ENCODE measurements at regions not wholly inside any gene's neighbourhood (a gene's known extent, or its start where the extent isn't known, plus 50 kb on each side); places are given as distances from the start of the nearest gene placed in this dataset.
A peak's percentile ranks its signal among the peaks of the same experiment; 100 is the strongest.

DNA sequence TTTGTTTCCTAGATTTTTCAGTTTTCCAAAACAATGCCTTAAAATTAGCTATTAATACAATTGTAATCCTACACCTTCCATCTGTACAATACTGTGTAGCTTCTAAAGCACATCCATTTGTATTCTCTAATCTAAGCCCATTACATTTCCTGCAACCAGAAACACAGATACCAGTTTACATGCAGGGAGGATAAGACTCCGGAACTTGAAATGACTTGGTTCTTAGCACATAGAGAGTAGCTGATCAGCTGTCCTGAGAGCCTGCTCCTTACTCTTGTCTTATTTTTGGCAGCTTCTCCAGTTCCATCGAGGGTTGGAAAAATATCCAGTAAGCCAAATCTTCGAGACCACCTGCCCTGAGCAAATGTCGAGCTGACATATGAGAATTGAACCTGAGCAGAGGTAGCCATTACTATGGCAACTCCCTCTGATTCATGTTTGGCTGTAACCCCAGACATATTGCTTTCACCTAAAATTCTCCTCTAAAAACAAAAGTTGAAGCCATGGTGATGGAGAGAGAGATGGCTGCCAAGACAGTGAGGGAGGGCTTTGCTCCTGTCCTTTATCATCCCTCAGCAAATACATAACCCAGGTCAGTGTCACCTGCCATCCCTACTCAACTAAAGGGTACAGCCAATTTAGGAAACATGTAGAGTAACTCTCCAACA is 542.8 kb downstream of the IRS1 start:
- no peak for DNase-seq (ENCODE audit: low spot score)
- Mint-ChIP-seq H3K4me1 (ENCODE audit: low read depth) (no peaks in the 10 kb centered on the region), H3K36me3 (ENCODE audit: low read depth) (no peaks in the 10 kb centered on the region), H3K27me3 (ENCODE audit: low read depth) (no peaks in the 10 kb centered on the region), H3K9me3 (no peaks in the 10 kb centered on the region), H3K4me3 (ENCODE audit: low read depth) (no peak overlapping the region), H3K27ac (no peak overlapping the region)
- intact Hi-C loops (cut with micrococcal nuclease) = no loop called here

DNA sequence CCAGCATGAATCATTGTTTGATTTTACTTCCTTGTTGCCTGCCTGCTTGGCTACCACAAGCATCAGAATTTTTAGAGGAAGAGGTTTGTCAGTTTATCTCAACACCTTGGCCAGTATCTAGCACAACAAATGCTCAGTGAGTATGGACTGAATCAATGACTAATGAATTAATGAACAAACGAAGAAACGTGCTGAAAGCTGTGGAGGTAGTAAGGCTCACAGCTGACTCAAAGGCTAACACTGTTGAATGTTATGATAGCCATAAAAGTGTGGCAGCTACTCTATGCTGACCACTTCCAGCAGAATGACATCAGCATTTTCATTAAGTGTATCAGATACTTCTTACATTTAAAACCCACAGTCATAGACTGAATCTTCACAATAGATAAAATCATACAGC is 543.4 kb downstream of the IRS1 start:
- Mint-ChIP-seq H3K36me3 (ENCODE audit: low read depth) (no peaks in the 10 kb centered on the region), H3K27ac (no peak overlapping the region), H3K9me3 (no peaks in the 10 kb centered on the region), H3K4me3 (ENCODE audit: low read depth) (no peak overlapping the region), H3K27me3 (ENCODE audit: low read depth) (no peaks in the 10 kb centered on the region), H3K4me1 (ENCODE audit: low read depth) (no peaks in the 10 kb centered on the region)
- DNase-seq (ENCODE audit: low spot score) = no peak
- intact Hi-C loops (cut with micrococcal nuclease) = no loop called here

DNA sequence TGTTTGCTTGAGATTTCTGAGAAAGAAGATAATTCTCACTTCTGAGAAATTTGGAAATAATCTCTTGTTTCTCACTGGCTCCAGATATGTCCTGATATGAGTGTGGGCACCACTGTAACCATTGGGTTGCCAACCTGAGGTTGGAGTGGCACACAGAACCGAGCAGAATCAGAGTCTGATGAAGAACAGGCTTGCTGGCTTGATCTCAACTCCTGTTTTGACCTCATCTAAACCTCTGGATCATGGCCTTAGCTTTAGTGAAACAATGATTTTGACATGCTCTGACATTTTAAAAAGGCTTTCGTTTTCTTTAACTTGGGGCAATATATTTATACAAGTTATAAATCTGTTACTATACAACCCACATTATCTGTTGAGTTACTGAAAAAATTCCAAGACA is 548.0 kb downstream of the IRS1 start:
- H3K27me3 Mint-ChIP-seq (ENCODE audit: low read depth) = no peaks in the 10 kb centered on the region
- H3K27ac Mint-ChIP-seq = no peak overlapping the region
- H3K36me3 Mint-ChIP-seq (ENCODE audit: low read depth) = no peaks in the 10 kb centered on the region
- no peaks in the 10 kb centered on the region for H3K4me1 Mint-ChIP-seq (ENCODE audit: low read depth)
- intact Hi-C loops (cut with micrococcal nuclease) = no loop called here
- H3K9me3 Mint-ChIP-seq = no peaks in the 10 kb centered on the region
- no peak for DNase-seq (ENCODE audit: low spot score)
- no peak overlapping the region for H3K4me3 Mint-ChIP-seq (ENCODE audit: low read depth)

DNA sequence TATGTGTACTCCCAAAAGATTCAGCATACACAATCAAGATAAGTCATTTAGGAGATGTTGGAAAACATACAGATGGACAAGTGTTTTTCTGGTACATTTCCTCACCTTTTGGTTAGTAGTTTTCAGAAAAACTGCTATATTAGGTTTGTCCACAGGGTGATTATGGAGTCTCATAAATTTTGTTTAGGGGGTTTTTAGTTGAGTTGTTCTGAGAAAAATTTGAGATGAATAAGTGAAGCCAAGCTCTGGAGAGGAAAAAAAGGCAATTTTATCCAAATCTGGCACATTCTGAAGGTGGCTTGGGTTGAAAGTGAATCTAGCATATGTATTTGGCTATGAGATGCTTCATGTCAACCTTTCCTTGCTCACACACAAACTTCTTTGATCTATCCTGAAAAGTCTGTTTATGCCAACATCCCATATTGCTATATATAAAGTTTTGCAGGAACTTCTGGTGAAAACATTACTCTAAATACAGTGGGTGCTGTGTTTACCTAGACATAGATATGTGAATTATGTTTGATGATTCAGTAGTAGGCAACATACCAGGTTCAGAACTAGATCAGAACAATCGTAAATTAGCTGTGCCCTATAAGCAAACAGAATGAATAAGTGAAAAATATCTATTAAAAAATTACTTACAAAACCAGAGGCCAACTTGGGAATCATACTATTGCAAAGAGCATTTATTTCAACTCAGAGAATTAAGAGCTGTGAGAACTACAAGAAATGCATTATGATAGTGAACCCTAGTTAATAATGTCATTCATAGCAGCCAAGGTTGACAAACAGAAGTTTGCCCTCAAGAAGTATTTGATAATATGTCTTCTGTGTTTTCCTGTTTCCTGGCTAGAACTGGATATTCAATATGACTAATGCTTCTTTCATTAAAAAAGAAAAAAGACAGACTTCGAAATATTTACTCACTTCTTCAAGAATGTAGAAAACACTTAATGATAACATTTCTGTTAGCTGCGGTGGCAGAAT is 552.0 kb downstream of the IRS1 start:
- DNase-seq (ENCODE audit: low spot score) = no peak
- H3K27ac Mint-ChIP-seq = no peak overlapping the region
- H3K4me1 Mint-ChIP-seq (ENCODE audit: low read depth) = no peaks in the 10 kb centered on the region
- peaks cover 5% of the 10 kb centered on the region for H3K9me3 Mint-ChIP-seq
- no peaks in the 10 kb centered on the region for H3K36me3 Mint-ChIP-seq (ENCODE audit: low read depth)
- intact Hi-C loops (cut with micrococcal nuclease) = no loop called here
- H3K4me3 Mint-ChIP-seq (ENCODE audit: low read depth) = no peak overlapping the region
- no peaks in the 10 kb centered on the region for H3K27me3 Mint-ChIP-seq (ENCODE audit: low read depth)

DNA sequence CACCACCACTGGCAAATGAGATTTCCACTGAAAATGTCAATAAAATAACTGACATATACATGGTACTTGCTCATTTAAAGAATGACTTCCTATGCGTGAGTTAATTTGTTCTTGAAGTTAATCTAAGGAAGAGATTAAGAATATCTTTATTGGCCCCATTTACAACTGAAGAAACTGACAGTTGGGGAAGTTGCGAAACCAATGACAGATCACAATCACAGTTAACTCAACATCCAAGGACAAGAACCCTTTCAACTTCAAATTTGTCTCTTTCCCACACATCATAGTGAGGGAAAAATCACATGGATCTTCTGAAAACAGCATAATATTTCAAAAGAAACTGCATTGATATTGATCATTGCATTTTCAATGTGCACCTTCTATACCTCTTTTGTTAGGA is 565.4 kb downstream of the IRS1 start:
- H3K36me3 Mint-ChIP-seq (ENCODE audit: low read depth) = no peaks in the 10 kb centered on the region
- no peak for DNase-seq (ENCODE audit: low spot score)

DNA sequence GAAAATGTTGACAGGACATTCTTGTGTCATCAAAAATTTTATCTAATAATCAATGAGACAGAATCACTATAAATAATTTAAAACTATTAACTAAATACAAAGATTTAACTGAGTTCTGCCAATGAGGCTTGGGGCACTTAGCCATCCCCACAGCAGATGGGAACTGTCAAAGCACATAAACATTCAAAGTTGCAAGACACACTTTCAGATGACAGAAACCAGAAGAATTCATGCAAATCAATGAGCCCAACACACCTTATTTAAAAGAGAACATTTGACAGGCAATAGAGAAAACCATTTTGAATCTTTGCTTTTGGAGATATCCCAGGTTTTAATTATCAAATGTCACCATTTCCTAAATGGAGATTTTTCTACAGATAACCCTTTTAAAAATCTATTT is 566.2 kb downstream of the IRS1 start:
- Mint-ChIP-seq H3K36me3 (ENCODE audit: low read depth) (no peaks in the 10 kb centered on the region), H3K27ac (no peak overlapping the region), H3K27me3 (ENCODE audit: low read depth) (no peaks in the 10 kb centered on the region), H3K9me3 (no peaks in the 10 kb centered on the region), H3K4me3 (ENCODE audit: low read depth) (no peak overlapping the region), H3K4me1 (ENCODE audit: low read depth) (no peaks in the 10 kb centered on the region)
- no peak for DNase-seq (ENCODE audit: low spot score)
- intact Hi-C loops (cut with micrococcal nuclease) = no loop called here

More for the DNA sequence above, 565.4 kb downstream of the IRS1 start:
- H3K9me3 Mint-ChIP-seq = no peaks in the 10 kb centered on the region
- H3K4me1 Mint-ChIP-seq (ENCODE audit: low read depth) = no peaks in the 10 kb centered on the region
- H3K4me3 Mint-ChIP-seq (ENCODE audit: low read depth) = no peak overlapping the region
- no peaks in the 10 kb centered on the region for H3K27me3 Mint-ChIP-seq (ENCODE audit: low read depth)
- H3K27ac Mint-ChIP-seq = no peak overlapping the region
- intact Hi-C loops (cut with micrococcal nuclease) = no loop called here

DNA sequence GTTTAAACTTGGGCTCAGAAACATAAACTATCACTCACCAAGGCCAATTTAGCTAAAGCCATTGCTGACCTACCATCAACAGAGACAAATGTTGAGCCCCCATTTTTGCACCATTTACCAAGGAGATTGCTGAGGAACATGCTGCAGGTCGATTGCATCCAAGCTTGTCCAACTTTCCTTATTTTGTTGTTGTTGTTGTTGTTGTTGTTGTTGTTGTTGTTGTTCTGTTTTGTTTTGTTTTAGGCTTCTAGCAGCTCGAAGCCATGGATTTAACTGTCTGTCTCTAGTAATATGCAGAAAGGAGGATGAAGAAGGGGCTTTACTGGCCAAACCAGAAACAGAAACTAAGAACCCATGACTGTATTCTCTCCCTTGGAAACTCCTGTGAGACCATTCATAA is 571.5 kb downstream of the IRS1 start:
- H3K9me3 Mint-ChIP-seq = no peaks in the 10 kb centered on the region

DNA sequence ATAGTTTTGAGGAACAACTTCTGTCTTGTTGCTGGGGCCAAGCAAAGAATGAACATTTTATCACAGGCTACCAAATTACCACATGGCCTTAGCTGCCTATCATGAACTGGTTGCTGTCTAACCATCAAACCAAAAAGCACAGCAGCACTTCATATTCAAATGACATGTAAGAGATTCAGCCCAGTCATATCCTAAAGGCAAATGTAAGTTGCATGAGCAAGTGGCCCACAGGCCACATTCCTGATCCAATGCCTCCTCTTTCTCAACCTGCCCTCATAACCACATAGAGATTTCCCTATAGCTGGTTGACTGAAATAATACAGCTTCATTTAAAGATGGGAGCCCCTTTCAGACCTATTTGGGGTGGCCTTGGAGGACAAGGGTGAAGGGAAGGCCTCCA is 572.3 kb downstream of the IRS1 start:
- intact Hi-C loops (cut with micrococcal nuclease) = no loop called here
- Mint-ChIP-seq H3K27me3 (ENCODE audit: low read depth) (no peaks in the 10 kb centered on the region), H3K36me3 (ENCODE audit: low read depth) (no peaks in the 10 kb centered on the region)

More for the DNA sequence above, 571.5 kb downstream of the IRS1 start:
- DNase-seq (ENCODE audit: low spot score) = no peak
- intact Hi-C loops (cut with micrococcal nuclease) = no loop called here
- H3K4me3 Mint-ChIP-seq (ENCODE audit: low read depth) = no peak overlapping the region
- H3K27ac Mint-ChIP-seq = no peak overlapping the region
- no peaks in the 10 kb centered on the region for H3K36me3 Mint-ChIP-seq (ENCODE audit: low read depth)
- H3K27me3 Mint-ChIP-seq (ENCODE audit: low read depth) = no peaks in the 10 kb centered on the region
- H3K4me1 Mint-ChIP-seq (ENCODE audit: low read depth) = no peaks in the 10 kb centered on the region

DNA sequence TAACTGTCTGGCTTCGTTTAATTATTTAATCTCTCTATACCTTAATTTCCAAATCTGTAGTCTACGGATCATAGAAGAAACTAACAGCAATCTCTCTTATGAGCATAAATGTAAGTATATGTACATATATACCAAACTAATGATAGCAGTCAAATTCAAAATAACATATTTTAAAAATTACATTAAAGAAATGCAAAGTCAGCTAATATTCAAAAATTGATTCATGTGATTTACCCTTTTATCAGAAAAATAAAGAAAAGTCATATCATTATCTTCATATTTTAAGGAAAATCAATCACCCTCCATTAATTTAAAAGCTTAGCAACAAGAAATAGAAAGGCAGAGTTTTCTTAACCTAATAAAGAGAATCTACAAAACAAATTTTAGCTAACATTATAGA is 575.9 kb downstream of the IRS1 start:
- H3K4me1 Mint-ChIP-seq (ENCODE audit: low read depth) = no peaks in the 10 kb centered on the region
- H3K4me3 Mint-ChIP-seq (ENCODE audit: low read depth) = no peak overlapping the region
- H3K36me3 Mint-ChIP-seq (ENCODE audit: low read depth) = no peaks in the 10 kb centered on the region
- H3K27ac Mint-ChIP-seq = no peak overlapping the region
- DNase-seq (ENCODE audit: low spot score) = no peak
- H3K27me3 Mint-ChIP-seq (ENCODE audit: low read depth) = peaks cover 2% of the 10 kb centered on the region
- intact Hi-C loops (cut with micrococcal nuclease) = no loop called here
- no peaks in the 10 kb centered on the region for H3K9me3 Mint-ChIP-seq

More for the DNA sequence above, 572.3 kb downstream of the IRS1 start:
- no peak overlapping the region for H3K27ac Mint-ChIP-seq
- no peaks in the 10 kb centered on the region for H3K9me3 Mint-ChIP-seq
- DNase-seq (ENCODE audit: low spot score) = no peak
- no peak overlapping the region for H3K4me3 Mint-ChIP-seq (ENCODE audit: low read depth)
- no peaks in the 10 kb centered on the region for H3K4me1 Mint-ChIP-seq (ENCODE audit: low read depth)

DNA sequence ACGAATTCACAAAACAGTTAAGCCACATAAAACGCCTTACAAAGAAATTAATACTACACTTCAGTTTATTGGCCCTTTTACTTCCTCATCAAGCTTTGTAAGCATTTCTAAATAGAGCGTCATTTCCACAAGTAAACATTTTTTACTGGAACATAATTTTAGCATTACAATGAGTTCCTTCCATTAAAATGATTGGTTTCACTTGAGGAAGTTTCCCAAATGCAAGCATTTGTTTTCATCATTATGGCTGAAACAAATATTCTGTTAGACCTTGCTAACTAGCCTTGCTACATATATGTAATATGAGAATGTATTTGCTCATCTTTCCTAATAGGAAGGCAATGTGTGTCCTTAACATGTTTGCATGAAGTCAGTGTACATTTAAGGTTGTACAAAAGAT is 579.1 kb downstream of the IRS1 start:
- no peak for DNase-seq (ENCODE audit: low spot score)
- Mint-ChIP-seq H3K27ac (no peak overlapping the region), H3K4me1 (ENCODE audit: low read depth) (no peaks in the 10 kb centered on the region), H3K9me3 (no peaks in the 10 kb centered on the region), H3K27me3 (ENCODE audit: low read depth) (peaks cover 2% of the 10 kb centered on the region), H3K4me3 (ENCODE audit: low read depth) (no peak overlapping the region), H3K36me3 (ENCODE audit: low read depth) (no peaks in the 10 kb centered on the region)
- intact Hi-C loops (cut with micrococcal nuclease) = no loop called here

DNA sequence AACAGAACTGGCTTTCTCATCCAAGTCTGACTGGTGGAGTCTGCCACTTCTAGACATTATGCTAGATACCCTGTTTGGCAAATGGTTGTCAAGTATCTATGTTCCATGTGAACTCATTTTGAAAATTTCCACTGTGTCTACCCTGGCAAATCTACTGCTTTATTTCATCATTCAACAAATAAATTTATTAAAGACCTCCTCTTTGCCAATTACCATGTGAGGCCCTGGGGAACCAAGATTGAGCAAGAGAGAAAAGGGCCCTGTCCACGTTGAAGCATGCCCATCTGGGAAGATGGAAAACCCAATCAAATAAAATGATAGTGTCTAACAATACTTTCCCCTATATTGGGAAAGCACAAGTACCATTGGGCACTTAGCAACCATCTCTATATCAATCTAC is 582.4 kb downstream of the IRS1 start:
- DNase-seq (ENCODE audit: low spot score) = no peak
- H3K27me3 Mint-ChIP-seq (ENCODE audit: low read depth) = peaks cover 4% of the 10 kb centered on the region
- no peak overlapping the region for H3K27ac Mint-ChIP-seq
- H3K4me3 Mint-ChIP-seq (ENCODE audit: low read depth) = no peak overlapping the region
- intact Hi-C loops (cut with micrococcal nuclease) = loop anchor here (5.0 kb wide), 1 partner anchor 890 kb away; no protein-coding TSS in a partner anchor
- H3K4me1 Mint-ChIP-seq (ENCODE audit: low read depth) = no peaks in the 10 kb centered on the region
- no peaks in the 10 kb centered on the region for H3K9me3 Mint-ChIP-seq
- H3K36me3 Mint-ChIP-seq (ENCODE audit: low read depth) = no peaks in the 10 kb centered on the region

DNA sequence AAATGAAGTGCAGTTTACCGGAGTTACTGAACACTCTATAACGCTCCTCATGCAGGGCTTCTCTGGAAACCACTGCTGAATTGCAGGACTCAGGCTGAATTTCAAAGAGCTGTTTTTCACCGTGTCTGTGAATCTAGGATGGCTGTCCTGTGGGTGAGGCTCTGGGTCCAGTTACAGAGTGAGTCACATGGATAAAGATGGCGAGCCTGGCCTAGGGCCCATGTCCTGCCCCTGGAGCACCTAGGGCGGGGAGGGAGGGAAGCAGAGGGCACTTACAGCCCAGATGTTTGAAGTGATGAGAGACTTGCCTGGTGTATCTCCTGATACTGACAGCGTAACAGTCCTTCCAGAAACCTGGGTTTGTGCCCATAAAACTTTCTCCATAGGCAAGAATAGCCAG is 583.0 kb downstream of the IRS1 start:
- Mint-ChIP-seq H3K36me3 (ENCODE audit: low read depth) (no peaks in the 10 kb centered on the region), H3K27me3 (ENCODE audit: low read depth) (peaks cover 4% of the 10 kb centered on the region), H3K4me3 (ENCODE audit: low read depth) (no peak overlapping the region), H3K9me3 (no peaks in the 10 kb centered on the region), H3K27ac (no peak overlapping the region), H3K4me1 (ENCODE audit: low read depth) (no peaks in the 10 kb centered on the region)
- intact Hi-C loops (cut with micrococcal nuclease) = loop anchor here (1.0 to 5.0 kb wide), 3 partner anchors 586 to 891 kb away; no protein-coding TSS in a partner anchor
- DNase-seq (ENCODE audit: low spot score) = no peak

DNA sequence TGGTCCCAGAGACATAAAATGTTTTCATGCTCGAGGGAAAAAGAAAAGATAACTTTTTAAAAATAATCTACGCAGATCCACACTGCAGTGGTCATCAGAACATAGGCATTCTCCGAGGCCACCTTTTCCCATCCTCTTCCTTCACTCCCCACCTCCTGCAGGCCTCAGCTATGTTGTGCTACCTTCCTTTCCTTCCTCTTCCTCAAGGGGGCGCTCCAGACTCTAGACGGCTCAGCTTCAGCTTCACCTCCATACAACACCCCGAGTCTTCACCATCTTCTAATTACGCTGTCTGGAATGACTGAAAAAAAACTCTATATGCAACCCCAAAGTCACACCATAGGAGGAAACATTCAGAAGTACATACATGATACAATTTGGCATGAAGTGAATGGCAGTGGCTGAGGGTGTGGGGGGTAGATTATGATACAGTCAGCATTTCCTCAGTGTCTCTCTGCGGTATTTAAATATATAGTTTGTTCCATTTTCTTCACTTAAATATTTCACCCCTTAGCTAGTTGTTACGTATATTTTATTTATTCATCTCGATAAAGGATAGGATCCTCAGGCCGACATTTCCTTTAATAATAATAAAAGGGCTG is 583.6 kb downstream of the IRS1 start:
- Mint-ChIP-seq H3K9me3 (no peaks in the 10 kb centered on the region), H3K27ac (no peak overlapping the region), H3K36me3 (ENCODE audit: low read depth) (no peaks in the 10 kb centered on the region), H3K4me3 (ENCODE audit: low read depth) (no peak overlapping the region), H3K4me1 (ENCODE audit: low read depth) (no peaks in the 10 kb centered on the region), H3K27me3 (ENCODE audit: low read depth) (peaks cover 2% of the 10 kb centered on the region)
- intact Hi-C loops (cut with micrococcal nuclease) = loop anchor here (1.0 to 5.0 kb wide), 3 partner anchors 586 to 891 kb away; no protein-coding TSS in a partner anchor
- peak; percentile 26 for DNase-seq (ENCODE audit: low spot score)
